ENCODE measurements at regions not wholly inside any gene's neighbourhood (a gene's known extent, or its start where the extent isn't known, plus 50 kb on each side); places are given as distances from the start of the nearest gene placed in this dataset.

GRCh38 chr11:92678008-92678611 is 291.3 kb upstream of the MTNR1B start:
- DNase-seq (ENCODE audit: low spot score, unreplicated experiment) = no peak
- H3K4me1 Mint-ChIP-seq (ENCODE audit: low read depth) = no peaks in the 10 kb centered on the region
- no peak overlapping the region for H3K27ac Mint-ChIP-seq

DNA sequence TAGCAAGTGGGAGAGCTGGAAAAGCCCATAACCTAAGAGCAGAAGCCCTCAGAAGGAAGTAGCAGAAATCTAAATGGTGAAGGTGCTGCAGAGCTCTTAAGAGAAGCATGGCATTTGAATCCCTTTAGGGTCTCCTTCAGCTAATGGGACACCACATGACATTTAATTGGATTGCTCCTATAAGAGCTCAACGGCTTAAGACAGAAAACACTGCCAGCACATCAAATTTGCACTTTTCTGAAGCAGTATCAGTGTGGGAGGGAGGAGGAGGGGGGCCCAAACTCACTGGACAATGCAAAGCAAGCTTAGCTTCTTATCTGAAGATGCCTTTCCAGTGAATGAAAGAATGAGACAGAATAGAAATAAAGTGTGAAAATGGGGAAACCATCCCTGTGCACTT is 287.9 kb upstream of the MTNR1B start:
- TF ChIP-seq, protein P1, sequence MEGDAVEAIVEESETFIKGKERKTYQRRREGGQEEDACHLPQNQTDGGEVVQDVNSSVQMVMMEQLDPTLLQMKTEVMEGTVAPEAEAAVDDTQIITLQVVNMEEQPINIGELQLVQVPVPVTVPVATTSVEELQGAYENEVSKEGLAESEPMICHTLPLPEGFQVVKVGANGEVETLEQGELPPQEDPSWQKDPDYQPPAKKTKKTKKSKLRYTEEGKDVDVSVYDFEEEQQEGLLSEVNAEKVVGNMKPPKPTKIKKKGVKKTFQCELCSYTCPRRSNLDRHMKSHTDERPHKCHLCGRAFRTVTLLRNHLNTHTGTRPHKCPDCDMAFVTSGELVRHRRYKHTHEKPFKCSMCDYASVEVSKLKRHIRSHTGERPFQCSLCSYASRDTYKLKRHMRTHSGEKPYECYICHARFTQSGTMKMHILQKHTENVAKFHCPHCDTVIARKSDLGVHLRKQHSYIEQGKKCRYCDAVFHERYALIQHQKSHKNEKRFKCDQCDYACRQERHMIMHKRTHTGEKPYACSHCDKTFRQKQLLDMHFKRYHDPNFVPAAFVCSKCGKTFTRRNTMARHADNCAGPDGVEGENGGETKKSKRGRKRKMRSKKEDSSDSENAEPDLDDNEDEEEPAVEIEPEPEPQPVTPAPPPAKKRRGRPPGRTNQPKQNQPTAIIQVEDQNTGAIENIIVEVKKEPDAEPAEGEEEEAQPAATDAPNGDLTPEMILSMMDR (IDR thresholded peaks at IDR 0.05; ENCODE audit: unreplicated experiment) = no peak
- peaks cover 8% of the 10 kb centered on the region for H3K4me1 Mint-ChIP-seq (ENCODE audit: low read depth)
- no peaks in the 10 kb centered on the region for H3K36me3 Mint-ChIP-seq (ENCODE audit: insufficient read depth)
- no peak overlapping the region for H3K4me3 Mint-ChIP-seq (ENCODE audit: low read depth)
- no peaks in the 10 kb centered on the region for H3K27me3 Mint-ChIP-seq
- peaks cover 11% of the 10 kb centered on the region for H3K9me3 Mint-ChIP-seq (ENCODE audit: low read depth)
- H3K27ac Mint-ChIP-seq = no peak overlapping the region
- DNase-seq (ENCODE audit: low spot score, unreplicated experiment) = no peak

More at GRCh38 chr11:92678008-92678611, 291.3 kb upstream of the MTNR1B start:
- H3K36me3 Mint-ChIP-seq (ENCODE audit: insufficient read depth) = no peaks in the 10 kb centered on the region
- peaks cover 11% of the 10 kb centered on the region for H3K9me3 Mint-ChIP-seq (ENCODE audit: low read depth)
- no peaks in the 10 kb centered on the region for H3K27me3 Mint-ChIP-seq
- H3K4me3 Mint-ChIP-seq (ENCODE audit: low read depth) = no peak overlapping the region
- TF ChIP-seq, protein P1 (IDR thresholded peaks at IDR 0.05; ENCODE audit: unreplicated experiment) = no peak

DNA sequence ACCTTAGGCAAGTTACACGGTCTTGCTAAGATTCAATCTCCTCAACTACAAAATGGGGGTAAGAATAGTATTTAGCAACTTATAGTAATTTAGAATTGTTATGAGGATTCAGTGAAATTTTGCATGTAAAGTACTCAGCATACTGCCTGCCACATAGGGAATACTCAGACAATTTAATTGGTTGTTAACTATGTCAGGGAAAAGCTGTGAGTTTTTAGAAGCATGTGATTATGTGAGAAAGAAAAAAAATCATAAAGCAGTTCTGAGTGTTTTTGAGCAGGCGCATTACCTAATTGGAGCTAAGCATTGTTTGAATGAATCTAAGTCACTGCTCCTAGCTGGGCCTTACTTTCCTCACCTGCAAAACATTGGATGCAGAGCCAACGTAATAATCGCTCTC is 287.3 kb upstream of the MTNR1B start:
- no peak for DNase-seq (ENCODE audit: low spot score, unreplicated experiment)
- TF ChIP-seq, protein P1 (IDR thresholded peaks at IDR 0.05; ENCODE audit: unreplicated experiment) = no peak
- Mint-ChIP-seq H3K36me3 (ENCODE audit: insufficient read depth) (no peaks in the 10 kb centered on the region), H3K4me3 (ENCODE audit: low read depth) (no peak overlapping the region), H3K9me3 (ENCODE audit: low read depth) (peaks cover 11% of the 10 kb centered on the region), H3K27me3 (no peaks in the 10 kb centered on the region), H3K27ac (no peak overlapping the region), H3K4me1 (ENCODE audit: low read depth) (peaks cover 8% of the 10 kb centered on the region)

DNA sequence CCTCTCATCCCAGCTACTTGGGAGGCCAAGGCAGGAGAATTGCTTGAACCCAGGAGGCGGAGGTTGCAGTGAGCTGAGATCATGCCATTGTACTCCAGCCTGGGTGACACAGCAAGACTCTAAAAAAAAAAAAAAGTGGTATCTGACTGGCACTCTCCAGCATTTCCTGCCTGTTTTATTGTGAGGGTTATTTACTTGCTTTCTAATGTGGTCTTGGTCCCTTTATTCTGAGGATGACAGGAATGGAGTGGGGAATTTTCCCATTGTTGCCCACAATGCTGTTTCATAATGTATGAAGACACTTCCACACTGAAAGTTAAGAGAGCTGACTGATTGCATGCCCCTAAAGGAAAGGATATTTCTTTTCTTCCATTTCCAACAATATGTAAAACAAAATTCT is 286.5 kb upstream of the MTNR1B start:
- H3K27ac Mint-ChIP-seq = no peak overlapping the region
- TF ChIP-seq, protein P1 (IDR thresholded peaks at IDR 0.05; ENCODE audit: unreplicated experiment) = no peak
- no peaks in the 10 kb centered on the region for H3K27me3 Mint-ChIP-seq
- H3K4me3 Mint-ChIP-seq (ENCODE audit: low read depth) = no peak overlapping the region
- DNase-seq (ENCODE audit: low spot score, unreplicated experiment) = no peak
- H3K4me1 Mint-ChIP-seq (ENCODE audit: low read depth) = peaks cover 10% of the 10 kb centered on the region
- no peaks in the 10 kb centered on the region for H3K36me3 Mint-ChIP-seq (ENCODE audit: insufficient read depth)
- H3K9me3 Mint-ChIP-seq (ENCODE audit: low read depth) = peaks cover 6% of the 10 kb centered on the region

- H3K9me3 Mint-ChIP-seq (ENCODE audit: low read depth) = peaks cover 4% of the 10 kb centered on the region
- TF ChIP-seq, protein P1 (IDR thresholded peaks at IDR 0.05; ENCODE audit: unreplicated experiment) = no peak
- no peak overlapping the region for H3K4me3 Mint-ChIP-seq (ENCODE audit: low read depth)
- H3K27me3 Mint-ChIP-seq = no peaks in the 10 kb centered on the region
- H3K36me3 Mint-ChIP-seq (ENCODE audit: insufficient read depth) = no peaks in the 10 kb centered on the region
- H3K27ac Mint-ChIP-seq = no peak overlapping the region
- H3K4me1 Mint-ChIP-seq (ENCODE audit: low read depth) = peaks cover 10% of the 10 kb centered on the region
- no peak for DNase-seq (ENCODE audit: low spot score, unreplicated experiment)
Observed at GRCh38 chr11:92685049-92685448, 284.4 kb upstream of the MTNR1B start.

Measured in progenitor cell of endocrine pancreas (in vitro differentiated cells).